ENCODE measurements at regions not wholly inside any gene's neighbourhood (a gene's known extent, or its start where the extent isn't known, plus 50 kb on each side); places are given as distances from the start of the nearest gene placed in this dataset.
A peak's percentile ranks its signal among the peaks of the same experiment; 100 is the strongest.

DNA sequence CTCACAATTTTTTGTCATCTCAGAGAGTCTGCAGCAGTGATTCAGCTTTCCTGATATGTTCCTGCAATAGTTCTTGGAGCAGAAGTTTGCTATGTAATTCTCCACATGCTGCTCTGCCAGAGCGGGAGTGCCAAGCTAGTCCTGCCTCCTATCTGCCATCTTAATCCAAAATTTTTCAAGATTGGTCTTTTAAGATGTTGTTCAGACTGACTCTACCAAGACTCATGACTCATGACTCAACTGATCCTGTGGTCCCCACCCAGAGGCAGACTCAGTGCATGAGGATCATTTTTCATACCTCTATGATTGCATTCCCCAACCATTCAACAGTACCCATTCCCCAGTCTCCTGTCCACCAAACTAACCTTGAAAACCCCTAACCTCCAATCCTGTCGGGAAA lies 470.8 kb downstream of the INHBA start:
- peak; percentile 57 for DNase-seq (ENCODE audit: low read depth)
- TF ChIP-seq, protein P1, sequence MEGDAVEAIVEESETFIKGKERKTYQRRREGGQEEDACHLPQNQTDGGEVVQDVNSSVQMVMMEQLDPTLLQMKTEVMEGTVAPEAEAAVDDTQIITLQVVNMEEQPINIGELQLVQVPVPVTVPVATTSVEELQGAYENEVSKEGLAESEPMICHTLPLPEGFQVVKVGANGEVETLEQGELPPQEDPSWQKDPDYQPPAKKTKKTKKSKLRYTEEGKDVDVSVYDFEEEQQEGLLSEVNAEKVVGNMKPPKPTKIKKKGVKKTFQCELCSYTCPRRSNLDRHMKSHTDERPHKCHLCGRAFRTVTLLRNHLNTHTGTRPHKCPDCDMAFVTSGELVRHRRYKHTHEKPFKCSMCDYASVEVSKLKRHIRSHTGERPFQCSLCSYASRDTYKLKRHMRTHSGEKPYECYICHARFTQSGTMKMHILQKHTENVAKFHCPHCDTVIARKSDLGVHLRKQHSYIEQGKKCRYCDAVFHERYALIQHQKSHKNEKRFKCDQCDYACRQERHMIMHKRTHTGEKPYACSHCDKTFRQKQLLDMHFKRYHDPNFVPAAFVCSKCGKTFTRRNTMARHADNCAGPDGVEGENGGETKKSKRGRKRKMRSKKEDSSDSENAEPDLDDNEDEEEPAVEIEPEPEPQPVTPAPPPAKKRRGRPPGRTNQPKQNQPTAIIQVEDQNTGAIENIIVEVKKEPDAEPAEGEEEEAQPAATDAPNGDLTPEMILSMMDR (IDR thresholded peaks at IDR 0.05; ENCODE audit: insufficient read depth, low read depth, low read length, missing control alignments): no peak
- no peak overlapping the region for H3K4me3 ChIP-seq (ENCODE audit: low read length)

DNA sequence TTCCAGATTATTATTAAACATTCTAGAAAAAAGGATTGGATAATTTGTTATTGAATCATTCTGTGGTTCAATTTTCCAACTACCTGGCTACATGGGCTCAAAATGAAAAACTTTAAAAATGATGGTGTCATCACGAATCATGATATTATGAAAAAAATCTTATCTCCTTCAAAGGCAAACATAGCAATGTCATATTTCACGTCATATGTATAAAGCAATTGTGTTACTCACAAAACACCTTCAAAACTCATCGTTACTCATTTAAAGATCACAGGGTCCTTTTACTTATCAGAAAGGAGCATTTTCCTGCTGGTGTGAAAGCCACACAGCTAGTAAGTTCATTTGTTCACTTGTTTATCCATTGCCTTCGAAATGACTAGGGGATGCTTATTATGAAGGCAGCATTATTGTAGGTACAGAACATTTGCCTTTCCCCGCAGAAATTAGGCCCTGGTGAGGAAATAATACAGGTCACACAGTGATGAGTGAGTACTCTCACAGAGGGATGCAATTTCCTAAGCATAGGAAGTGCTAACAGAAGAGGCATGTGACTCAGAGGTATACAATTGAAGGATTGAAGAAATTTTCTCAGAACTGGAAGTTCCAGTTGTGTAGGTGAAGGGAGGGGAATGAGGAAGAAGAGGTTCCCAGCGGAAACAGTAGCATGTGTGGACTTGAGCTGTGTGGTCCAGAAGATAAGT lies 478.7 kb downstream of the INHBA start:
- DNase-seq (ENCODE audit: low read depth): peak; percentile 99
- TF ChIP-seq, protein P1 (IDR thresholded peaks at IDR 0.05; ENCODE audit: insufficient read depth, low read depth, low read length, missing control alignments): no peak
- no peak overlapping the region for H3K4me3 ChIP-seq (ENCODE audit: low read length)

DNA sequence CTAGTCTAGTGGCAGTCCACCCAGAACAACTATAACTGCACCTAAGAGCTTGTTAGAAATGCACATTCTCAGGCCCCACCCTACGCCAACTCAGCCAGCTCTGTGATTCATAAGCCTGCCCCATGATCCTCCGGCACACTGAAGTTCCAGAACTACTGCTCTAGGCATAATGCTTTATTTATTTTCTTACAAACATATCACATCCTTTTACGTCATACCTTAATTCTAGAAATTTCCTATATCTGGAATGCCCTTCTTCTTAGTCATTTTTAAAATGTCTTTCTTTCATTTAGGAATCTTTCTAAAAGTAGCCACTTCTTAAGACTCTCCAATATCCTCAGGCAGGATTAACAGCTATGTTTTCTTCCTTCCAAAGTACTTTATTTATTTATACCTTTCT lies 480.1 kb downstream of the INHBA start:
- no peak overlapping the region for H3K4me3 ChIP-seq (ENCODE audit: low read length)
- DNase-seq (ENCODE audit: low read depth): peak; percentile 79
- TF ChIP-seq, protein P1 (IDR thresholded peaks at IDR 0.05; ENCODE audit: insufficient read depth, low read depth, low read length, missing control alignments): no peak

DNA sequence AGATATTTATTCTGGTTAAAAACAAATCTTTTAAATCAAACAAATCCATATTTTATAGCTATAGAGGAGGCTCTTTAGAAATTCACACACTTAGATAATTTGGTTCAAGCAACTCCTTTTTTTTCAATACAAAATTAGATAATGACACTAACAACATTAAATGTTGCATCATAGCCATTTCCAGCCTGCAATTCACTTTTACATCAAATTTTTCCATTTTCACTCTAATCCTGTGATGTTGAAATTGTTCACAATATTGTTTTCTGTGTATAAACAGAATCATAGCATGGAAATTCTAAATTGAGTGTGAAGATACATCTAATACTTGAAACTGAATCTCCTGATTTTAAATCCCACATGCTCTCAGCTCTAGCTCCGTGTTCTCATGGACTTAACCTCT lies 482.6 kb downstream of the INHBA start:
- no peak for DNase-seq (ENCODE audit: low read depth)
- no peak overlapping the region for H3K4me3 ChIP-seq (ENCODE audit: low read length)
- TF ChIP-seq, protein P1 (IDR thresholded peaks at IDR 0.05; ENCODE audit: insufficient read depth, low read depth, low read length, missing control alignments): no peak

DNA sequence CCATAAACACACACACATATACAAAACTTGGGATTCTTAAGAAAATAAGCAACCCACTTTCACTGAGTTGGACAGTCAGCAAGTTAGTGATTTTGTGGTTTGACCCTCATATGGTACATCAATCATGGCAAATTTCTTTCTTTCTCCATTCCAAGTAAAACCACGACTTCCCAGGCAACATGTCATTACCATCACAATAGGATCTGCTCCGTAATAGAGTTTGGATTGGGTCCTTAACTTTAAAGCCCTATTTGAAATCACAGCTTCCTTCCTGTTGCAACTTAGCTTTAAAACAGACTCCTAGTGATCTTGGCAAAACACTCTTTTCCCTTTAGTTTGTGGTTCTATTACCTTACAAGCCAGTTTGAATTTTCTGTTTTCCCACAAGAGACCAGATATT lies 483.6 kb downstream of the INHBA start:
- no peak overlapping the region for H3K4me3 ChIP-seq (ENCODE audit: low read length)
- DNase-seq (ENCODE audit: low read depth): no peak
- TF ChIP-seq, protein P1 (IDR thresholded peaks at IDR 0.05; ENCODE audit: insufficient read depth, low read depth, low read length, missing control alignments): no peak

DNA sequence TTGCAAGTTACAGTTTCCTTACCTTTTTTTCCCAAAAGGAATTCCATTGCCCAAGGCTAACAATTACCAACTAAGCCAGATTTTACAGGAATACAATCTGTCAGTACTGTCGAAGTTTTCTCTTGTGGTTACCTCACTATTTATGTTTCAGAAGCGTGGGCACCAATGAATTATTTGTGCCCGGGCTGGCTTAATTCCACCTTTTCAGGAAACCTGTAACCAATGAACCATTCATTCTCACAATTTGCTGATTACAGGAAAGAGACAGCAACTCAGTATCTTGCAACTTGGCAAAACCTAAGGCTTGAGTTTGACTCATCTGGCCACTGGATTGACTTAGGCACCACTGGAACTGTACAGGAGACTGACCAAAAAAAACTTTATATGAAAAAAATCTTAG lies 485.6 kb downstream of the INHBA start:
- H3K4me3 ChIP-seq (ENCODE audit: low read length): no peak overlapping the region
- peak; percentile 47 for DNase-seq (ENCODE audit: low read depth)
- TF ChIP-seq, protein P1 (IDR thresholded peaks at IDR 0.05; ENCODE audit: insufficient read depth, low read depth, low read length, missing control alignments): no peak

DNA sequence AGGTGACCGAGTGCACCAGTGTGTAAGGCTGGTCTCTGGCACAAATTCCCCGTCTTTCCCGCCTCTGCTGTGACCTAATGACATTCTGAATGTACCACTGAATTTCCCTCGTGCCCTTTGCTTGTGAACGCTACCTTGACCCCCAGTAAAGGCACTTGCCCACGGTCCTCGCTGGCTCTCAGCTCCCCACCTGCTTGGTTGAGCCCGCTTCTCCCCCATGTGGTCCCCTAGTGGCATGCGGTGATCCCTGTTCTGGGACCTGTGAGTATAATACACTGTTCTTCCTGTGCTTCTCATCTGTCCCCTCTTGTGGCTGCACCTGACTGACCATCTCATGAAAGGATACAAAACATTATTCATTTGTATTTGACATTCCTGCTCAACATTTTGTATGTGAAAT lies 495.7 kb downstream of the INHBA start:
- DNase-seq (ENCODE audit: low read depth): no peak
- TF ChIP-seq, protein P1 (IDR thresholded peaks at IDR 0.05; ENCODE audit: insufficient read depth, low read depth, low read length, missing control alignments): no peak
- H3K4me3 ChIP-seq (ENCODE audit: low read length): no peak overlapping the region
